Breast epithelium (tissue), 3 donors: ENCODE measurements at regions not wholly inside any gene's neighbourhood (a gene's known extent, or its start where the extent isn't known, plus 50 kb on each side); places are given as distances from the start of the nearest gene placed in this dataset.

ENCODE experiments used
- POLR2A ChIP-seq: fragments of 450-650 bp; IDR thresholded peaks from one replicate; pipeline ENCODE4 v1.6.1; 2016; ENCODE audit warnings: antibody characterized with exemption, mild to moderate bottlenecking, moderate library complexity
- TF ChIP-seq, protein P1 (sequence below), 3 donors: fragments of 450-650 bp; IDR thresholded peaks; one replicate each; pipeline ENCODE4 v1.5.1; 2016 to 2017; ENCODE audit warnings: antibody characterized with exemption in 3 of 3, mild to moderate bottlenecking in 3 of 3, moderate library complexity in 3 of 3

DNA sequence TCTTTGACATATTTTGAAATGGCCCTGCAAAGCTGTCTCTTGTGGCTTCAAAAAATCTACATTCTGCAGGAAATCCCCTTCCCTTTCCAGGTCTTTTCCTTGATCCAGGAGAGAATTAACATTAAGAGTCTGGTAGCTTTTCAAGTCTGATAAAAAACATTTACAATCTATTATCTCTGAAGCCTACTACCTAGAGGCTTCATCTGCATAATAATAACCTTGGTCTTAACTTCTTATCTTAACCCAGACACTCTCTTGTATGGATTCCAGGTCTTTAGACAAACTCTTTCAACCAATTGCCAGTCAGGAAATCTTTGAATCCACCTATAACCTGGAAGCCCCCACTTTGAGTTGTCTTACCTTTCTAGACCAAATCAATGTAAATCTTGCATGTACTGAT is 179.3 kb upstream of the ZC3H15 start:
- TF ChIP-seq, protein P1, sequence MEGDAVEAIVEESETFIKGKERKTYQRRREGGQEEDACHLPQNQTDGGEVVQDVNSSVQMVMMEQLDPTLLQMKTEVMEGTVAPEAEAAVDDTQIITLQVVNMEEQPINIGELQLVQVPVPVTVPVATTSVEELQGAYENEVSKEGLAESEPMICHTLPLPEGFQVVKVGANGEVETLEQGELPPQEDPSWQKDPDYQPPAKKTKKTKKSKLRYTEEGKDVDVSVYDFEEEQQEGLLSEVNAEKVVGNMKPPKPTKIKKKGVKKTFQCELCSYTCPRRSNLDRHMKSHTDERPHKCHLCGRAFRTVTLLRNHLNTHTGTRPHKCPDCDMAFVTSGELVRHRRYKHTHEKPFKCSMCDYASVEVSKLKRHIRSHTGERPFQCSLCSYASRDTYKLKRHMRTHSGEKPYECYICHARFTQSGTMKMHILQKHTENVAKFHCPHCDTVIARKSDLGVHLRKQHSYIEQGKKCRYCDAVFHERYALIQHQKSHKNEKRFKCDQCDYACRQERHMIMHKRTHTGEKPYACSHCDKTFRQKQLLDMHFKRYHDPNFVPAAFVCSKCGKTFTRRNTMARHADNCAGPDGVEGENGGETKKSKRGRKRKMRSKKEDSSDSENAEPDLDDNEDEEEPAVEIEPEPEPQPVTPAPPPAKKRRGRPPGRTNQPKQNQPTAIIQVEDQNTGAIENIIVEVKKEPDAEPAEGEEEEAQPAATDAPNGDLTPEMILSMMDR (IDR thresholded peaks at IDR 0.05): no peak
- no peak for TF ChIP-seq POLR2A
